SKM-1 treated with dmso at 0.1 percent for 144 hours (cell line): ENCODE measurements at regions not wholly inside any gene's neighbourhood (a gene's known extent, or its start where the extent isn't known, plus 50 kb on each side); places are given as distances from the start of the nearest gene placed in this dataset.

Experiments
- DNase-seq: peaks from one replicate; lab custom pipeline; 2025; ENCODE audit not compliant: unreplicated experiment; lab: John Stamatoyannopoulos, UW

DNA sequence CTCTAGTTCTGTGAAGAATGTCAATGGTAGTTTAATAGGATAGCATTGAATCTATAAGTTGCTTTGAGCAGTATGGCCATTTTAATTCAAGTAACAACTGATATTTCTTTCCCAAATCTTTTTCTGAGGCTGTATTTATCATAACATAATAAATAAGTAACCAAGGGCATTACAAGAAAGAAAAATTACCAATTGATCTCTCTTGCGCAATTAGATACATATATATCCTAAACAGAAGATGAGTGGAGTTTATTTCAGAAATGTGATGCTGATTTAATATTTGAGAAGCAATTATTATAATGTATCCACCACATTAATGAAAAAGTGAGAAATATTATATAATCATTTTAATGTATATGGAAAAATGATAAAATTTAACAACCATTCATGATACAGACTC is 802.5 kb upstream of the AGA start:
- no peak for DNase-seq

DNA sequence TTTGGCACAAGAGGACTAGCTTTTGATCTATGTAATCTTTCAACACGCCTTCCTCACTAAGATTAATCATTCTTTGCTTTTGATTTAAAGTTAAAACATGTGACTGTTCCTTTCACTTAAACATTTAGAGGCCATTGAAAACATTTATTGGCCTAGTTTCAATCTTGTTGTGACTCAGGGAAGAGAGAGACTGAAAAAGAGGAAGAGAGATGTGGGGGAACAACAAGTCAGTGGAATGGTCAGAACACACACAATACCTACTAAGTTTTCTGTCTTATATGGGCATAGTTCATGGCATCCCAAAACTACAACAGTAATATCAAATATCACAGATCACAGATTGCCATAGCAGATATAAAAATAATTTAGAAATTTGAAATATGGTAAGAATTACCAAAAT is 812.9 kb upstream of the AGA start:
- DNase-seq: no peak

DNA sequence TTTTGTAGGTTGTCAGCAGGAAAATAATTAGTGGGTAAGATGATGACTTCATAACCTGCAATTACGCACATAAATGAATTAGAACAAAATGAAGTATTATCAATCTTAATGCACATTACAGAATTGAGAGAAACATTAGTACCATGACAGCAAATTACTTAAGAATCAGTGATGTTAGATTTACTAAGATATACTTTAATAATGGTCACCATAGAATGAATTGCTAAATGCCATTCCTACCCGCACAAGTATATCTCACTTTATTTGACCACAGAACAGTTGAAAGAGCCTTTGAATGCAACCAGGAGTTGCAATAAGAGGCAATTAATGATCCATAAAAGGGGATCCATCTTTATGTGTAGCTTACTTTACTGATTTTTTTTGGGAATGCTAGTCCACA is 816.4 kb upstream of the AGA start:
- DNase-seq: no peak

DNA sequence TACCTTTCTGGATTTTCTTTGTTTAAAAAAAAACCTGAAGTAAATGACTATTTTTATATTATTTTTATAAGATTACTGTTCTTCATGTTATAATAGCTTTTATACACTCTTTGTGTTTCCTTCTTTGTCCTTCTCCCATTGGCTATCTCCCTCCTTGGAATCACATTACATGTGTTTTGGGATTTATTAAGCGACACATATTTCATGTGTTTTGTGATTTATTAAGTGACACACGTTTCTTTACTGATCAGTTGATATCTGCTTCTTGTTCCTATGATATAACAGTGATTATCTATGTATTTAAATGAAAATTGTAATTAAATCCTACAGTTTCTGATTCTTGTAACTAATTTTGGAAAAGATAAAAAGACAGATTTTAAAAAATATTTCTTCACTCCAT is 817.3 kb upstream of the AGA start:
- DNase-seq: no peak

DNA sequence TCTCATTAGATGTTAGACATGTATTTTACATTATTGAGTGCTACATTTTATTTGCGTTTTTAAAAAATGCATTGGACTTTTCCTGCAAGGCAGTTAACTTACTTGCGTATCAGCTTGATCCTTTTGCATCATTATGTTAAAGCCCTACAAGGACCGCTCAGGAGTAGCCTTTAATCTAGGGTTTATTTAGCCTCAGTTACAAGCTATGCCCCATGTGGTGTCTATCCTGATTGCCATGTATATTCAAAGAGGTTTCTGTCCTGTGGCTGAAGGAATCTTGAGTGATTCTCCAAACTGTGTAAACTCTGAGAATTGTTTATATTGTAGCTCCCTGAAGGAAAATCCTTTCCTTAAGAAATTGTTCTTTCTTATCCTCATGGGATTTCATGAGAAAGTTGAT is 821.8 kb upstream of the AGA start:
- no peak for DNase-seq

DNA sequence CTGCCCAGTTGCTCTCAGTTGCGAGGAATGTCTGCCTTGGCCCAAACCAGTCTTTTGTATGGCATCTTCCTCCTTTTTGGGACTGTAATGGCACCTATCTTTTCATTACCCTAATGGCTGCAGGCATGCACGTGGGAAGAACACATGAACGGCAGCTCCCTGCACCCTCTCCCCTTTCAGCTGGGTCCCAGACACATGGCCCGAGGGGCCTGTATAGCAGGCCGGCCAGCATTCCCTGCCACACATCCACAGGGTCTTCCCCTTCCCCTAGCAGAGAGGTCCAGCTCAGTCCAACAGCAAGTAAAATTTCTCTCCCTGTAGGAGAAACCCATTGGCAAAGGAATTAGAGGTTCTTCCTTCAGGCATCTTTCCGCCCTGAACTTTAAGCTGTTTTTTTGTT is 829.1 kb upstream of the AGA start:
- no peak for DNase-seq

DNA sequence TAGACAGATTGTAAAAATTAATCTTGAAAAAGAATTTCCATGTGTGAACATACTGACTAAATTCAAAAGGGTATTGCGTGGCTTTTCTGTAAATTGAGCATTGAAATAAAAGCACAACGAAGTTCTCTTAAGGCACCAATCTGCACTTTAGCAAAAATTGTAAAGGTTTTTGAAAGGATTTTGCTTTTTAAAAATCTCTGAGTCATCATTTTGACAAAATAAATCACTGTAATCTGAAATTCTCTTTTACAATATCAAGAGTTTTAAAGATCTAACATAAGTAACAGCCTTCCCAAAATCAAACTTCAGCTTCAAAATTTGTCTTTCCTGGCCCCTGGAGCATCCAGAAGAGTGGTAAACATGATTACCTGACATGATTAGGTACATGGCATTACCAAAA is 830.9 kb upstream of the AGA start:
- DNase-seq: no peak

DNA sequence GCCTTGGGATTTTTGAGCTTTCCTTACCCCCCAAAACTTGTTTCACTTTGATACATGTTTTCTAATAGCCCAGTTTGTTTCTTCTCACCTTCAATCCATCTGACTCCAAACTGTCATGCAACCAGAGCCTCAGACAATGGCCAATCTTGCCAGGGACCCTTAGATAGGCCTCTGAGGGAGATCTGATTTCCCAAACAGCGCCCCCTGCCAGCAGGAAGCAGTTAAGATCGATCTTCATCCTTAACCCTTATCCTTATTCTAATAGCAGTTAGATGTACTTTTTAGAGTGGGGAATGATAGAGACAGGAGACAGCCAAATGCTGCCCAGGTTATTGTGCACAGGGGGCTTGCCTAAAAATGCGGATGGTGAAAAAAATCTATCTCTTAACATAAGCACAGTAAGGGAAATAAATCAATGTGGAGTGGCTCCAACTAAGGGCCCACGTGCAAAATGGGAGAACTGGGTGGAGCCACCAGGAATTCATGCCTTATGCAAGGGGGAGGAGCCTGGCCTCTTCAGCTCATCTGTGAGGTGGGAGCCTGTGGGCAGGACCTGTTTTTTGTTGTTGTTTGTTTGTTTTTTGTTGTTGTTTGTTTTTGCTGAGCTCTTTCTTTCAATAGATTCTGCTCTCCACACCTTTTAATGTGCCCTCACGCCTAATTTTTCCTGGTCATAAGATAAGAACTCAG is 833.6 kb upstream of the AGA start:
- no peak for DNase-seq

DNA sequence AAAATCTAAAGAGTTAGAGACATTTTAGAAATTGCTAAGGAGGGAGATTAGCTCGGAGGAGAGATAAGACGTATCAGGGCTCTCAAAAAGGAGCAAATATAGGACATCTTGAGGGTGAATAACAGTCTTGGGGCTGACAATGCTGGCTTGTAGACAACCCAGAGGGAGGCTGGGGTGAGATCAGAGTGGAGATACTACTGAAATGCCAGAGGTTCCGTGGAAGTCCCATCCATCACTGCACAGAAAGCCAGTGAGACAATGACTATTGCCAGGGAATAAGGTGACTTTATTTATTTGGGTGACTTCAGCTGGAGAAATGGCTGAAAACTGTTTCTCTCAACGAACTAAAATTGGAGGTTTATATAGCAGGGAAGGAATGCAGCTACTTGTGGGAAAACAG is 838.1 kb upstream of the AGA start:
- DNase-seq: no peak

DNA sequence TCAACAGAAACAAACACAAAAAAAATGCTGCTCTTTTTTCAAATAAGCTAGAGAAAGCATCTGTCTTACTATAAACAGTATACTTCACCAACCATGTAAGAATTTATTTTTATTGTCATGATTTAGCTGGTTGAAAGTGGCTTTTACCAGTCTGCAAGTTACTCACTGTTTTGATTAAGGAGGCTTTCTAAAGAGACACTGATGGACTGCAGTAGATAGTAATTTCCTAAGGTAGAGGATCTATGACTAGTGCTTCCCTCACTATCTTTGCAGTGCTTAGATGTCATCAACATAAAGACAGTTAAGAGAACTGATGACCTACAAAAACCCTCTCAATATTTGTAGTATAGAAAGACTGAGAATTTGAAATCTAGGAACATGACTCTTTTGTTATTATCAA is 846.2 kb upstream of the AGA start:
- DNase-seq: no peak

DNA sequence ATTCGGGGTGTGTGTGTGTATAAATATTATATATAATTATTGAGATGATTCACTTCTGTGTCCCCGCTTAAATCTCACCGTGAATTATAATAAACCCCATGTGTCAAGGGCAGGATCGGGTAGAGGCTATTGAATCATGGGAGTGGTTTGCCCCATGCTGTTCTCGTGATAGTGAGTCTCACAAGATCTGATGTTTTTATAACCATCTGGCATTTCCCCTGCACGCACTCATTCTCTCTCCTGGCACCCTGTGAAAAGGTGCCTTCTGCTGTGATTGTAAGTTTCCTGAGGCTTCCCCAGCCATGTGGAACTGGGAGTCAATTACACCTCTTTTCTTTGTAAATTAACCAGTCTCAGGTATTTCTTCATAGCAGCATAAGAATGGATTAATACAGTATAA is 851.4 kb upstream of the AGA start:
- DNase-seq: no peak

DNA sequence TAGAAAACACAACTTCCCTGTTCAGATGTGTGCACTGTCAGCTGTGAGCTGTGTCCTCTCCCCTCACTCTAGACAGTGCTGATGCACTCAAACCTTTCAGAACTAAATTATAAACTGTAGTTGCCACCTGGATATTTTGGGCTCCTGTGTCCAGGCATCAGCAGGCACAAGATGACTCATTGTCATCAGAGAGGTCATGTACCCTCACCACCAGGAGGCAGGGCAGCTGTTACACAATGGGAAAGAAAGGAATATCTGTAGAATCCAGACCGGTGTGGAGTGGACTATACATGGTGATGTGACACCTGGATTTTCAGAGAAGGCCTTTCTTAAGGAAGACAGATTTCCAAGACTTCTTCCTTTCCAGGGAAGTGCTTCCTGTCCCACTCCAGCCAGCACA is 854.4 kb upstream of the AGA start:
- DNase-seq: no peak

DNA sequence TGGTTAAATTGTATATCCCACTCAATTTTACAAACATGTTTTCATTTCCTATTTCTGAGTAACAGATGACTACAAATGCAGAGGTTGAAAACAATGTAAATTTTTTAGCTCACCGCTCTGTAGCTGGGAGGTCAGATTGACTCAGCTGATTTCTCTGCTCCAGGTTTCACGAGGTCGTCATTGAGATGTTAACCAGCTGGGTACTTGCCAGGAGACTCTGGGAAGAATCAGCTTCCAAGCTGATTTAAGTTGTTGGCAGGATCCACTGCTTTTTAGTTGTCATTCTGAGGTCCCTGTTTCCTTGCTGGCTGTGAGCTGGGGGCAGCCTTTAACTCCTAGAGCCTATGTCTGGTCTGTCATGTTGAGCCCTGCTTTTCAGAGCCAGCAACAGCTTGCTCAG is 864.3 kb upstream of the AGA start:
- no peak for DNase-seq

DNA sequence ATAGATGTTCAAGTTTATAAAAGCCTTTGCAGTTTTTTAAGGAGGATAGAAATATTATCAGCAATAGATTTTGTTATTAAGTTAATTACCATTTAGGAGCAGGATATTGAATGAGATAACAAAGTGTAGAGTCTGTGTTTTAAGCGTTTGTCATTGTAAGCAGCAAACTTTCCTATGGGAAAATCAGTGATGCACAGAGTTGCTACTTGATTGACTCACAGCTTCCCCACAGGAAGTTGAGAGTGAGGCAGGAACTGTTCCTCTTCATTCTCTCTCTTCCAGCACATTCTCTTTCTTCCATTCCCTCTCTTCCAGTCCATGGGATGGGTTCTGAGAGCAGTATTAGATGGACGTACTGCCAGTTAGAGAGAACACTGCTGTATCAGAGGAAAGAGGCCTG is 867.7 kb upstream of the AGA start:
- DNase-seq: no peak

DNA sequence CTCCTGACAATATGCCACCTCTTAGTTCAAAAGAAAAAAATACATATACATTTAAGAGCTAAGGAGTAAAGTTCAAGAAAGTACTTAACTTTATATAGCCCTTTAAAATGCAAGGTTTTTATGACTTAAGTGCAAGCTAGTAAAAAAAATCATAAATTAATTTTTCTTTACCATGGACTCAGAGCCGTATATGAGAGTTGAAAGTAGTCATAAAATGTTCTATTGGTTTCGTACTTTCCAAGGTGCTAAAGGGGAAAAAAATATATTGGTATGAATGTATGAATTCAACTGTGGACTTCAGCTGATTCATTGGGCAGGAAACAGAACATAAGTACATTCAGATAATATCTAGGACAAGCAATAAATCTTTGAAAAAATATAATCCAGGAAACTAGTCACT is 869.8 kb upstream of the AGA start:
- DNase-seq: no peak

DNA sequence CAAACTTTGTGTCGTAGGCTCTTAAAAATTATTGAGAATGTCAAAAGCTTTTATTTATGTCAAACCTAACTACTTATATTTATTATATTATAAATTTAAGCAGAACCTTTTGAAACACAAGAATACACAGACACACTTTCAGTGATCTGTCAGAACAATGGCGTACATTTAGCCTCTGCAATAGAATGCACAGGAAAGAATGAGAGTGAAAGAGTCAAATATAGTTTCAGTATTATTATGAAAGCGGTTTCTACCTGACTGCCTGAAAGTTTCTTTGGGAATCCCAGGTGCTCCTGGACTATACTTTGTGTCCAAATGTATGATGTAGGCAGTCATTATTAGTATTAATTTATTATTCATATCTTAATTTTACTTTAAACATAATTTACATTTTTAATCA is 872.0 kb upstream of the AGA start:
- DNase-seq: no peak

DNA sequence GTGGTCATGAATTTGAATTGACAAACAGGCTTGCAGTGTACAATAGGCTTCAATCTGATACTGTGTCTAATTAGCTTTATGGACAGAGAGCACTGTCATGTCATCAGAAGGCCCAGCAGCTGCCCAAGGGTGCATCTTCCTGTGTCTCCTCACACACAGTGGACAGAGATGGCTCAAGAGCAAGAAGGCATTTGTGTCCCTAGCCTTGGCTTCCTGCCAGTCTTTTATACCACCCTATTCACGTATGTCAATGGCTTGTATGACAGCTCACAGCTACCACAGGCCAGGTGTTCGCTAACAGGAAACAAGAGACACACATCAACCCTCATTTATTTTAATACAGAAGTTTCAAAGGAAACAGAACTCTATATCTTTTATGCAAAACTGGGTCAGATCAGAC is 874.0 kb upstream of the AGA start:
- DNase-seq: no peak

DNA sequence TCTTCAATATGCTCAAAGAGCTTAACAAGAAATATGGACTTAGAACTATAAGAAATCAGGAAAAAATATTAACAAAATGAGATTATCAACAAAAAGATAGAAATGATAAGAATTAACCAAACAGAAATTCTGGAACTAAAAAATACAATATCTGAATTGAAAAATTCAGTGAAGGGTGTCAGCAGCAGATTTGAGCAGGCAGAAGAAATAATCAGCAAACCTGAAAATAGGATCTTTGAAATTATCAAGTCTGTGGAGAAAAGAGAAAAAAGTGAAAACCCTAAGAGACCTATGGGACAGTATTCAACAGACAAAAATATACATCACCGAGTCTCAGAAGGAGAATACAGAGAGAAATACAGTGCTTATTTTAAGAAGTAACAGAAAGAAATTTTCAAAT is 877.8 kb upstream of the AGA start:
- no peak for DNase-seq

DNA sequence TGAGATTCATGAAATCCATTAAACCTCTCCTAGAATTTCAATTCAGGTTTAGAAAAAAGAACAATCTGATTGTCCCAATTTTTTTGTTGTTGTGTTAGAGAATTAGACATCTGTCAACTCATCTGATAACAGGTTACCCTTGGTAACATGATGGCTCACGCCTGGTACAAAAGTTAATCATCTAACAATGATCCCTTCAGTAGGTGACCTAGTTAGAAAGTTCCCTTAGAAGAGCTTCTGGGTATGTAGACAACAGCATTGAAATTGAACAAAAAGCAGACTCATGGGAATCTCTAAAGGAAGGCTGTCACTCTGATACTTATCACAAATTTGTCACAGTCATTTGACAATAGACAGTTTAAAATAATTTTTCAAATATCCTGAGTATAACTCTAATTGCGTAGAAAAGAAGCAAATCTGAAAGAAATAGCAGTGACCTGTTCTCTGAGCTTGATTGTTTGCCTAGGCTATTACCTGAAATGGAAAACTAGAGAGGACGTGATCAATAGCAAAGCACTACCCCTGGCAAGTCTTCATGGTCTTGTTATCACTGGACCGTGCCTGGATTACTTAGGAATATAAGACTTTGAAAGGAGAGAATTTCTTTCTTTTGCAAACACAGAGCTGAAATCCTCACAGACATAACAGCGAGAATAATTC is 880.4 kb upstream of the AGA start:
- DNase-seq: no peak

DNA sequence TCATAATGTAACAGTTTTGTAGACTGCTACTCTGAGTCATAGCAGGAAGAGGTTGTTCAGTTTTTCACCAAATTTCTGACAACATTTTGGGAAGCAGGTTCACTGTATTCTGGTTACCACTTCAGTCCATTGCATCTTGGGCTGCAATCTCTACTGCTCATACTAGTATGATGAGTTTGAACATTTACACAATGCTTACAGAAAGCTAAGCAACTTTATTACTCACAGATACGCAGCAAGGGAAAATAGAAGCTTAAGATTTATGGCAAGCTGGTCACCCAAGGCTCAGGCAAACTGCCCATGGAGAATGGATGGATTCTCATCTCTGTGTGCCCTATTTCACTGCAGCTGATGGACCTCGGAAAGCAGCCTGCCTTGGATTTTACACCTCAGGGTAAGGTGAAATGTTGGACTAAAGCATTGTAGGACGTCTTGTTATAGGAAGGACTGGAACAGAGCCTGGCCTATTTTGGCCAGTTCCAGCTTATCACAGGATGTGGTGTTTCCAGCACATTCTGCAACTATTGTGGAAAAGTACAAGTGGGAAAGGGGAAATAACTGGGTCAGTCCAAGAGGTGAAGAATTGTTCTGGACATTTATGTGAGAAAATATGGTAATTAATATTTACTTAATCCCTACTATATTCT is 887.1 kb upstream of the AGA start:
- DNase-seq: no peak

DNA sequence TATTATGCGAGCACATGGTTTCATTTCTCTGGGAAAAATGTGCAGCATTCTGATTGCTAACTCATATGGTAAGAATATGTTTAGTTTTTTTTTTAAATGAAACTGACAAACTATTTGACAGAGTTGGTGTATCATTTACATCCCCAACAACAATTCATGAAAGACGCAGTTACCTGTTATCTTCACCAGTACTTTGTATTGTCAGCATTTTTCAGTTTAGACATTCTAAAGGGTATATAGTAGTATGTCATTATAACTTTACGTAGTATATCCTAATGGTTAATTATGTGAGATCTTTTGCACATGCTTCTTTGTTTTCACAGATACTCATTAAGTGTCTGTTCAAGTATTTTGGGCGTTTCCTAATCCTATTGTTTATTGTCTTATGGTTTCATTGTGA is 891.1 kb upstream of the AGA start:
- DNase-seq: no peak

DNA sequence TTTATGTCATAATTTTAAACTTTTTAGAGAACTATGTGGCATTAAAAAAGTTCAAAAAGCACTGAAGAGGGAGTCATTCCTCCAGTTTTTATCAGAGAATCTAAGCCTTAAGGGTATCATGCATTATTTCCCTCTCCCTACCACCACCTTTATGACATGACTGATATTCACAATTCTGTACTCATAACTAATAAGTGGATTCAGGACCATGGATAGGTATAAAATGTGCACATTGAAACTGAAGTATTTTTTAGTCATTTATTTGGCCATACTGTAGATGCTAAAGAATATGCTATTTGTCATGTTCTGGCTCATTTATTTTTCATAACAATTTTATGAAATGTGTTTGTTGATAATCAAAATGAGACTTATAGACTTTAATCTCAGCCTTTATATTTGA is 897.5 kb upstream of the AGA start:
- DNase-seq: no peak

DNA sequence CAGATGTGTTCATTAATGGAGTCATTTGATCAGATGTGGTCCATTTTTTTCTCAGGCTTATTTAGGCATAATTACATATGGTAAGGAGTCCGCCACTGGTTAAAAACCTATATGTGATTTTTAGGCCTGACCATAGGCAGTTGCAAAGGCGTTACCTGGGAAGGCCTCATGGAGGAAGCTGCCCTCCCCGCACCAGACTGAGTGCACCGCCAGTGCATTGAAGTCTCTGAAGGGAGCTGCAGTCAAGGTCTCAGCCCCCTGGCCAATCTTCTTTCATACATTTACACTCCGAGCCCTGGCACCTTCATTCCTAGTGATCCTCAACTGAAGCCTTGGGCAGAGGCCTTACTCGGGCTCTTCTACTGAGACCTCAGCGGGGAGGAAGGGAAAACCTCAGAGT is 898.2 kb upstream of the AGA start:
- DNase-seq: no peak
